Left lung (tissue), 4 donors: ENCODE measurements at regions not wholly inside any gene's neighbourhood (a gene's known extent, or its start where the extent isn't known, plus 50 kb on each side); places are given as distances from the start of the nearest gene placed in this dataset.
"Not testable (repeated sequence)": the region's sequence is repeated elsewhere in the genome, so short reads cannot be mapped to it uniquely, and the experiment has no call there.

Experiments
- ATAC-seq: fragments of 200-7000 bp; cut with Tn5 transposase; one replicate; pipeline ENCODE4 v1.9.1; 2020; ENCODE audit warnings: moderate library complexity
- DNase-seq, 4 donors: peaks; one replicate each; pipeline ENCODE4 v3.0.0-alpha.2; 2013 to 2020
- H3K27ac ChIP-seq, 2 donors: fragments of 200-600 bp; sonication (generic) in 1 of 2; one replicate each; pipeline versions ENCODE4 v1.5.0 to v1.8.0; 2020 to 2021
- H3K27me3 ChIP-seq, 2 donors: fragments of 200-600 bp; sonication (generic) in 1 of 2; one replicate each; pipeline versions ENCODE4 v1.5.0 to v1.8.0; 2020 to 2021
- H3K36me3 ChIP-seq, 2 donors: fragments of 200-600 bp; sonication (generic) in 1 of 2; one replicate each; pipeline versions ENCODE4 v1.5.0 to v1.8.0; 2020 to 2021
- H3K4me1 ChIP-seq, 2 donors: fragments of 200-600 bp; one replicate each; pipeline ENCODE4 v1.8.0; 2021
- H3K4me3 ChIP-seq, 2 donors: fragments of 200-600 bp; sonication (generic) in 1 of 2; one replicate each; pipeline versions ENCODE4 v1.5.0 to v1.8.0; 2020 to 2021; ENCODE audit warnings: mild to moderate bottlenecking in 1 of 2
- H3K9me3 ChIP-seq, 2 donors: fragments of 200-600 bp; sonication (generic) in 1 of 2; one replicate each; pipeline versions ENCODE4 v1.5.0 to v1.8.0; 2020 to 2021
- intact Hi-C, 2 donors: fragments of 100-400 bp; cut with DNase I; formaldehyde crosslinking; loops; one replicate each; pipeline versions ENCODE4 v1.11.2 to v1.14.2; 2022
- TF ChIP-seq, protein P1 (sequence below), 2 donors: fragments of 200-600 bp; sonication (generic) in 1 of 2; IDR thresholded peaks; one replicate each; pipeline versions ENCODE4 v1.5.0 to v1.8.0; 2021; ENCODE audit warnings: antibody characterized with exemption in 2 of 2
- donor health status: DM: no; HTN: yes; CAD: no.
- donor health status: DM: no; HTN: no; CAD: no.

DNA sequence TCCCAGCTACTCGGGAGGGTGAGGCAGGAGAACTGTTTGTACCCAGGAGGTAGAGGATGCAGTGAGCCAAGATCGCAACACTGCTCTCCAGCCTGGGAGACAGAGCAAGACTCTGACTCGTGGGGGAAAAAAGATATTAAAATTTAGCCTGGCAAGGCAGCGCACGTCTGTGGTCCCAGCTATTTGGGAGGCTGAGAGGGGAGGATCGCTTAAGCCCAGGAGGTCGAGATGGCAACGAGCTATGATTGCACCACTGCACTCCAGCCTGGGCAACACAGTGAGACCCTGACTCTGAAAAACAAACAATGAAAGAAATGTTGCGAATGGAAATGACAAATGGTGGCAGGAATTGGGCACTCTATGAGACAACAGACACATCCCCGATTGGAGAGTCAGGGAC, 137.2 kb upstream of the C1QTNF3 start:
- H3K9me3 ChIP-seq, H3K4me1 ChIP-seq, H3K27me3 ChIP-seq, intact Hi-C loops, H3K27ac ChIP-seq, H3K4me3 ChIP-seq, ATAC-seq: not testable (repeated sequence)
- peak in 1 of 4 donors; percentile 49 for DNase-seq
- peaks cover 0 to 28% of the 10 kb centered on the region in 2 donors for H3K36me3 ChIP-seq

DNA sequence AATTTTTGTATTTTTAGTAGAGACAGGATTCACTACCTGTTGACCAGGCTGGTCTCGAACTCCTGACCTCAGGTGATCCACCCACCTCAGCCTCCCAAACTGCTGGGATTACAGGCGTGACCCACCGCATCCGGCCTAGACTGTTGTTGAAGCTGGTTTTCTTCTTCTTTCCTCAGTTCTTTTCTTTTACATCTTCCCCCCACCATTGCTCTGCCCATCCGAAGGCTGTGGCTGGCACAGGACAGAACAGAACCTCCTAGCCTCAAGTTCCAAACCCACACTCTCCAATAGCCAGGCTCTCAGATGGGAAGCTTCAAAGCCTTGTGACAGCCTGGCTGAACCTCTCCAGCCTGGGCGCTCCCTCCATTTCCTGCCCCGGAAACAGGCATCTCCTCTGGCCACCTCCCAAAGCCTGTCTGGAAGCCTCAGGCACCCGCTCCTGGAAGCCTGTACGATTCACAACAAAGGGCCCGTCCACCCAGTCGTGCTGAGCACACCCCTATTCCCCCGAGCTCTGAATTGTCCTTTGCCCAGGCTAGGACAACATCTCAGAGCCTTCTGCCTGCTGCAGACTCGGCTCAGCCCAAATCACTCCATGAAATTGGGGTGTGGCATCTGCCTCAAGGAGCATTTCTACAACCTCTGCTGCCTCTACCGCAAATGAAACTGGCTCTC, 138.1 kb upstream of the C1QTNF3 start:
- DNase-seq: peak in 1 of 4 donors; percentile 83
- H3K27me3 ChIP-seq, H3K9me3 ChIP-seq, H3K27ac ChIP-seq, intact Hi-C loops, H3K4me1 ChIP-seq, H3K4me3 ChIP-seq, ATAC-seq: not testable (repeated sequence)
- H3K36me3 ChIP-seq: peaks cover 0 to 22% of the 10 kb centered on the region in 2 donors

DNA sequence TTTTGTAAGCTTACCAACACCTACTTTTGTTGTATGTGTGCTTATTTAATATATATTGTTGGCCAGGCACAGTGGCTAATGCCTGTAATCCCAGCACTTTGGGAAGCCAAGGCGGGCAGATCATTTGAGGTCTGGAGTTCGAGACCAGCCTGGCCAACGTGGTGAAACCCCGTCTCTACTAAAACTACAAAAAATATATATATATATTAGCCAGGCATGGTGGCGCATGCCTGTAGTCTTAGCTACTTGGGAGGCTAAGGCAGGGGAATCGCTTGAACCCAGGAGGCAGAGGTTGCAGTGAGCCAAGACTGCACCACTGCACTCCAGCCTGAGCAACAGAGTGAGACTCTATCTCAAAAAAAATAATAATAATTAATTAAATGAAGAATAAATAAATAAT, 142.0 kb upstream of the C1QTNF3 start:
- H3K9me3 ChIP-seq, ATAC-seq, intact Hi-C loops, H3K4me3 ChIP-seq, H3K27ac ChIP-seq, H3K27me3 ChIP-seq, H3K4me1 ChIP-seq, DNase-seq: not testable (repeated sequence)
- peaks cover 0 to 24% of the 10 kb centered on the region in 2 donors for H3K36me3 ChIP-seq

DNA sequence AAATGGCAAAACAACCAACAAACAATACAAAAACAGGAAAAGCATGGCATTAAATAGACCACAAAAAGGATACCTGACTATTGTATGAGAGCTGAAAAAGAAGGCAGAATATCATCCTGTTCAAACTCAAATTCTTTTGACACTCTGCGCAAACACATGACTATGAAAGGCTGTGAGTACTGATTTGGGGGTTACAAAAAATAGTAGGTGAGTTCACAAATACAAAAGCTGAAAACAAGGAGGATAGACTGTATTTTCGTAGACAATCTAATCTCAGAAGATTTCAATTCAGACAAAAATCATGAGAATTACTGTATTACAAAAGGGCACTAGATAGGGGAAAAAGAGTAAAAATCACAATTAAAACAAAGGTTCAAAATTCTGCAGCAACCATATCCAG, 142.6 kb upstream of the C1QTNF3 start:
- H3K27me3 ChIP-seq, H3K27ac ChIP-seq, ATAC-seq, H3K4me1 ChIP-seq, intact Hi-C loops, DNase-seq, H3K4me3 ChIP-seq, H3K9me3 ChIP-seq: not testable (repeated sequence)
- H3K36me3 ChIP-seq: peaks cover 0 to 26% of the 10 kb centered on the region in 2 donors

DNA sequence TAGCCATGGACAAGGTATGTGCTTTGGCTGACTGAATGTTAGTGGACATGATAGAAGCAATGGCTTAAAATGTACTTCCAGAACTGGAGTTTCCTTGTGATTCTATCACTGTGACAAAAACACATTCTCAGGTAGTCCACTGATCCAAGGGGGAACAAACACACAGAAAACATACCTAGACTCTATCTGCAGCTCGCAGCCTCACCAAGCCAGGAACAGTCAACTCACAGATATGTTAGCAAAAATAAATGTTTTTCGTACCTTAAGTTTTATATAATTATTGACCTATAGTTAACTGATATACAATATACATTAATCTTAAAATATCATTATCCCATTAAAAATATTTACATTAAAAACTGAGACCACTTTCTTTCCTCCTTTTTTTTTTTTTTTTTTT, 143.1 kb upstream of the C1QTNF3 start:
- peak in 1 of 4 donors; percentile 53 for DNase-seq
- H3K4me1 ChIP-seq, H3K4me3 ChIP-seq, H3K9me3 ChIP-seq, ATAC-seq, H3K27me3 ChIP-seq, H3K27ac ChIP-seq, intact Hi-C loops: not testable (repeated sequence)
- H3K36me3 ChIP-seq: peaks cover 0 to 28% of the 10 kb centered on the region in 2 donors

DNA sequence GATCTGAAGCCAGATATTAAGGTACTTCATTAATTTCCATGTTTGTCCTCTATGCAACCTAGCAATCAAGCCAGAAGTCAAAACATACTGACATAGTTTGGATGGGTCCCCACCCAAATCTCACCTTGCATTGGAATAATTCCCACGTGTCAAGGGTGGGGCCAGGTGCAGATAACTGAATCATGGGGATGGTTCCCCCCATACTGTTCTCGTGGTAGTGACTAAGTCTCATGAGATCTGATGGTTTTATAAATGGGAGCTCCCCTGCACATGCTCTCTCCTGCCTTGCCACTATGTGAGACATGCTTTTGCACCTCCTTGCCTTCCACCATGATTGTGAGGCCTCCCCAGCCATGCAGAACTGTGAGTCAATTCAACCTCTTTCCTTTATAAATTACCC, 143.9 kb upstream of the C1QTNF3 start:
- H3K27ac ChIP-seq, intact Hi-C loops, DNase-seq, H3K9me3 ChIP-seq, H3K4me3 ChIP-seq, ATAC-seq, H3K4me1 ChIP-seq, H3K27me3 ChIP-seq: not testable (repeated sequence)
- peaks cover 0 to 34% of the 10 kb centered on the region in 2 donors for H3K36me3 ChIP-seq

DNA sequence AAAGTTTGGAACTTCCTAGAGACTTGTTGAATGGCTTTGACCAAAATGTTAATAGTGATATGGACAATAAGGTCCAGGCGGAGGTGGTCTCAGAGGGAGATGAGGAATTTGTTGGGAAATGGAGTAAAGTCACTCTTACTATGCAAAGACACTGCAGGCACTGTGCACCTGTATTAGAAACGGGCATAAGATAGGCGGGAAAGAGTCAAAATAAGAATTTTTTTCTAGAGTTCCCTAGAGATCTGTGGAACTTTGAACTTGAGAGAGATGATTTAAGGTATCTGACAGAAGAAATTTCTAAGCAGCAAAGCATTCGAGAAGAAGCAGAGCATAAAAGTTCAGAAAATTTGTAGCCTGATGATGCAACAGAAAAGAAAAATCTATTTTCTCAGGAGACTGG, 144.4 kb upstream of the C1QTNF3 start:
- H3K9me3 ChIP-seq, H3K27ac ChIP-seq, DNase-seq, H3K4me1 ChIP-seq, intact Hi-C loops, H3K27me3 ChIP-seq, ATAC-seq, H3K4me3 ChIP-seq: not testable (repeated sequence)
- H3K36me3 ChIP-seq: peaks cover 0 to 34% of the 10 kb centered on the region in 2 donors

DNA sequence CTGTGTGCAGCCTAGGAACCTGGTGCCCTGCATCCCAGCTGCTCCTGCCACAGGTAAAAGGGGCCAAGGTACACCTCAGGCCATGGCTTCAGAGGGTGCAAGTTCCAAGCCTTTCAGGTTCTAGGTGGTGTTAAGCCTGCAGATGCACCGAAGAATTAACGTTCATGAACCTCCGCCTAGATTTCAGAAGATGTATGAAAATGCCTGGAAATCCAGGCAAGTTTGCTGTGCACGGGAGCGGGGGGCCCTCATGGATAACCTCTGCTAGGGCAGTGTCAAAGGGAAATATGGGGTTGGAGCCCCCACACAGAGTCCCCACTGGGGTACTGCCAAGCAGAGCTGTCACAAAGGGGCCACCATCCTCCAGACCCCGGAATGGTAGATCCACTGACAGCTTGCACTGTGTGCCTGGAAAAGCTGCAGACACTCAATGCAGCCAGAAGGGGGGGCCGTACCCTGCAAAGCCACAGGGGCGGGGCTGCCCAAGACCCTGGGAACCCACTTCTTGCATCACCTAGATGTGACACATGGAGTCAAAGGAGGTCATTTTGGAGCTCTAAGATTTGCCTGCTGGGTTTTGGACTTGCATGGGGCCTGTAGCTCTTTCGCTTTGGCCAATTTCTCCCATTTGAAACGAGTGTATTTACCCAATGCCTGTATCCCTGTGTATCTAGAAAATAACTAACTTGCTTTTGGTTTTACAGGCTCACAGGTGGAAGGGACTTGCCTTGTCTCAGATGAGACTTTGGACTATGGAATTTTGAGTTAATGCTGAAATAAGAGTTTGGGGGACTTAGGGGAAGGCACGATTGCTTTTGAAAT, 145.2 kb upstream of the C1QTNF3 start:
- H3K4me3 ChIP-seq, H3K27ac ChIP-seq, H3K9me3 ChIP-seq, ATAC-seq, intact Hi-C loops, H3K27me3 ChIP-seq, H3K4me1 ChIP-seq: not testable (repeated sequence)
- TF ChIP-seq, protein P1, sequence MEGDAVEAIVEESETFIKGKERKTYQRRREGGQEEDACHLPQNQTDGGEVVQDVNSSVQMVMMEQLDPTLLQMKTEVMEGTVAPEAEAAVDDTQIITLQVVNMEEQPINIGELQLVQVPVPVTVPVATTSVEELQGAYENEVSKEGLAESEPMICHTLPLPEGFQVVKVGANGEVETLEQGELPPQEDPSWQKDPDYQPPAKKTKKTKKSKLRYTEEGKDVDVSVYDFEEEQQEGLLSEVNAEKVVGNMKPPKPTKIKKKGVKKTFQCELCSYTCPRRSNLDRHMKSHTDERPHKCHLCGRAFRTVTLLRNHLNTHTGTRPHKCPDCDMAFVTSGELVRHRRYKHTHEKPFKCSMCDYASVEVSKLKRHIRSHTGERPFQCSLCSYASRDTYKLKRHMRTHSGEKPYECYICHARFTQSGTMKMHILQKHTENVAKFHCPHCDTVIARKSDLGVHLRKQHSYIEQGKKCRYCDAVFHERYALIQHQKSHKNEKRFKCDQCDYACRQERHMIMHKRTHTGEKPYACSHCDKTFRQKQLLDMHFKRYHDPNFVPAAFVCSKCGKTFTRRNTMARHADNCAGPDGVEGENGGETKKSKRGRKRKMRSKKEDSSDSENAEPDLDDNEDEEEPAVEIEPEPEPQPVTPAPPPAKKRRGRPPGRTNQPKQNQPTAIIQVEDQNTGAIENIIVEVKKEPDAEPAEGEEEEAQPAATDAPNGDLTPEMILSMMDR (IDR thresholded peaks at IDR 0.05): peak; percentile 35 to 39
- H3K36me3 ChIP-seq: peaks cover 0 to 35% of the 10 kb centered on the region in 2 donors
- peak in 2 of 4 donors; percentile 45 to 90 for DNase-seq

DNA sequence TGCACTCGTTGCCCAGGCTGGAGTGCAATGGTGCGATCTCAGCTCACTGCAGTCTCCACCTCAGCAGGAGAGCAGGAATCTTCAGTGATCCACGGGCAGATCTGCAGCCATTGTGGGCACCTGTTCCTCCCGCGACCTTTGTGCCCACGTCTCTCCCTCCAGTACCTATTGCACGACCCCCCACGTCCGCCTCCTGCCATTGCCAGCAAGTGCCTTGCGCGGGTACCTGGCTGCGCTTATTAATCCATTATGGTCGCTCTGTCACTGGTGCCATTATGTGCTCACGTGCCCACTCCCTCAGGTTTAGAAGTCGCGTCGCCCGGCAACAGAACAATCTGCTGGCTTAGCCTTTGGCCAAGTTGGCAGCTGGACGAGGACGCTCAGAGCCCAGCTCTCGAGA, 146.2 kb upstream of the C1QTNF3 start:
- H3K4me1 ChIP-seq, H3K27ac ChIP-seq, H3K4me3 ChIP-seq, ATAC-seq, H3K27me3 ChIP-seq, intact Hi-C loops, H3K9me3 ChIP-seq: not testable (repeated sequence)
- DNase-seq: peak in 2 of 4 donors; percentile 50 to 89
- H3K36me3 ChIP-seq: peaks cover 0 to 42% of the 10 kb centered on the region in 2 donors

DNA sequence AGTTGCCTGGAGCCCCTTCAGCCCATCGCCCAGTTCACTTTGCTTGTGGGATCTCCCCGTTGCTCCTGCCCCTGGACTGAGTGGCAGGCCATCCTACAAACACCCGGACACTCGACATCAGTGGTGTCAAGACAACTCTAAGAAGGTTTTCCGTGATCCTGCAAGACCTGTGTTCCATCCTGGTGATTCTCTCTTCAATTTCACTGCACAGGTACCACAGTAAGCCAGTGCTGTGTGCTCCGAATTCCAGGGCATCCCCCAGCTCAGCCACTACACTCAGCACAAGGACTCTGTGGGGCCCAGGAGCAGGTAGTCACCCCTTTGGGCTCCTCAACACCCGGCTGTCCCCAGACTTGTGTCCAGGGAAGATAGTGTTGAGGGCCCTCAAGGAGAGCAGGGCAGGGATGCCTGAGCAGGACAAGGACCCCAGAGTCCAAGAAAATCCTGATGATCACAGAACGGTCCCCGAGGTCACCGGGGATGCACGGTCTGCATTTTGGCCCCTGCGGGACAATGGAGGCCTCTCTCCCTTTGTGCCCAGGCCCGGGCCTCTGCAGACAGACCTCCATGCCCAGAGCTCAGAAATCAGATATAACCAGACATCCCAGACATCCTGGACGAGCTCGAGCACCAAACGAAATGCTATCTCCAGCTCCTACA, 146.9 kb upstream of the C1QTNF3 start:
- not testable (repeated sequence) for ATAC-seq

DNA sequence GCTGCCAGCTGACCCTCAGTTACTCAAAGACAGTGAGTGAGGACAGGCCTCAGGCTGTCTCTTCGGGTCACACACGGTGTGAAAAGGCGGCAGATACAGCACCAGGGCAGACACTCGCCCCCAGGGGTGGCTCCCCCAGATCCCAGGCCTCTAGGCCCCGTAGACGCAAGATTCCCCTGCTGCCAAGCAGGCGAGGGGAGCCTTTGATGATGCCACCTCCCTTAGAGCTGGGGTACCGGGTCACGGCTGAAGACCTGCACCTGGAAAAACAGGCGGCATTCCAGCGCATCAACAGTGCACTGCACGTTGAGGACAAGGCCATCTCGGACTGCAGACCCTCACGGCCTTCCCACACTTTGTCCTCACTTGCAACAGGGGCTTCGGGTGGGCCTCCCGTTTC, 147.5 kb upstream of the C1QTNF3 start:
- H3K36me3 ChIP-seq: peaks cover 0 to 42% of the 10 kb centered on the region in 2 donors
- DNase-seq: peak in 2 of 4 donors; percentile 47 to 89
- intact Hi-C loops, H3K27me3 ChIP-seq, H3K9me3 ChIP-seq, ATAC-seq, H3K4me1 ChIP-seq, H3K27ac ChIP-seq, H3K4me3 ChIP-seq: not testable (repeated sequence)

More for the DNA sequence above, 146.9 kb upstream of the C1QTNF3 start:
- DNase-seq: peak in 1 of 4 donors; percentile 83
- H3K27ac ChIP-seq, H3K27me3 ChIP-seq, intact Hi-C loops, H3K4me1 ChIP-seq, H3K4me3 ChIP-seq, H3K9me3 ChIP-seq: not testable (repeated sequence)
- H3K36me3 ChIP-seq: peaks cover 0 to 42% of the 10 kb centered on the region in 2 donors

DNA sequence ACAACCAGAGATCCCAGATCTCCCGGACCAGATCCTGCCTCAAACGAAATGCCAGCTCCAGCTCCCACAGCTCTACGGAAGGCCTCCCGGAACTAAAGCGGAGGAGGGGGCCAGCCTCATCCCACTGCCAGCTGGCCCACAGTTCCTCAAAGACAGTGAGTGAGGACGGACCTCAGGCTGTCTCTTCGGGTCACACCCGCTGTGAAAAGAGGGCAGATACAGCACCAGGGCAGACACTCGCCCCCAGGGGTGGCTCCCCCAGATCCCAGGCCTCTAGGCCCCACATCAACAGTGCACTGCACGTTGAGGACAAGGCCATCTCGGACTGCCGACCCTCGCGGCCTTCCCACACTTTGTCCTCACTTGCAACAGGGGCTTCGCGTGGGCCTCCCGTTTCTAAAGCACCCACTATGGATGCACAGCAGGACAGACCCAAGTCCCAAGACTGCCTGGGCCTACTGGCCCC, 148.3 kb upstream of the C1QTNF3 start:
- H3K27me3 ChIP-seq, ATAC-seq, H3K27ac ChIP-seq, H3K4me3 ChIP-seq, intact Hi-C loops, H3K9me3 ChIP-seq, H3K4me1 ChIP-seq: not testable (repeated sequence)
- H3K36me3 ChIP-seq: peaks cover 0 to 46% of the 10 kb centered on the region in 2 donors
- peak in 2 of 4 donors; percentile 36 to 91 for DNase-seq
